ENCODE measurements at regions not wholly inside any gene's neighbourhood (a gene's known extent, or its start where the extent isn't known, plus 50 kb on each side); places are given as distances from the start of the nearest gene placed in this dataset.

- Histone ChIP-seq H3K27me3 (no peaks in the 10 kb centered on the region), H3K27ac (no peak overlapping the region), H3K4me3 (no peak overlapping the region), H3K9me3 (no peaks in the 10 kb centered on the region), H3K4me1 (no peaks in the 10 kb centered on the region), H3K36me3 (no peaks in the 10 kb centered on the region)
- TF ChIP-seq POLR2AphosphoS5 (IDR thresholded peaks at IDR 0.05), result no peak
- no peak for TF ChIP-seq POLR2A (IDR thresholded peaks at IDR 0.05)
- TF ChIP-seq CTCF (IDR thresholded peaks at IDR 0.05), result no peak
- no peak for TF ChIP-seq EP300 (IDR thresholded peaks at IDR 0.05)
- 54% methylated on average over 5 of the region's 5 CpGs for WGBS
- DNase-seq (ENCODE audit: low spot score in 2 of 2), result no peak
These were observed 1159.7 kb downstream of the BCL11B start for GRCh38 chr14:98112194-98112780.

- WGBS, result 60% methylated on average over 3 of the region's 3 CpGs
These were observed 1157.7 kb downstream of the BCL11B start for GRCh38 chr14:98114122-98114895.

GRCh38 chr14:98114946-98115345 is 1157.1 kb downstream of the BCL11B start:
- H3K27me3 ChIP-seq, result no peaks in the 10 kb centered on the region
- H3K9me3 ChIP-seq, result no peaks in the 10 kb centered on the region
- H3K4me3 ChIP-seq, result no peak overlapping the region
- no peak overlapping the region for H3K27ac ChIP-seq
- no peaks in the 10 kb centered on the region for H3K36me3 ChIP-seq
- DNase-seq (ENCODE audit: low spot score in 2 of 2), result no peak
- H3K4me1 ChIP-seq, result no peaks in the 10 kb centered on the region
- TF ChIP-seq POLR2A (IDR thresholded peaks at IDR 0.05), result no peak
- TF ChIP-seq CTCF (IDR thresholded peaks at IDR 0.05), result no peak
- no peak for TF ChIP-seq EP300 (IDR thresholded peaks at IDR 0.05)
- TF ChIP-seq POLR2AphosphoS5 (IDR thresholded peaks at IDR 0.05), result no peak
- 67% methylated on average over 1 of the region's 1 CpG for WGBS

More at GRCh38 chr14:98114122-98114895, 1157.7 kb downstream of the BCL11B start:
- no peaks in the 10 kb centered on the region for H3K4me1 ChIP-seq
- no peaks in the 10 kb centered on the region for H3K27me3 ChIP-seq
- no peak overlapping the region for H3K4me3 ChIP-seq
- no peak for DNase-seq (ENCODE audit: low spot score in 2 of 2)
- no peaks in the 10 kb centered on the region for H3K9me3 ChIP-seq
- no peak overlapping the region for H3K27ac ChIP-seq
- no peaks in the 10 kb centered on the region for H3K36me3 ChIP-seq
- TF ChIP-seq POLR2AphosphoS5 (IDR thresholded peaks at IDR 0.05), result no peak
- no peak for TF ChIP-seq POLR2A (IDR thresholded peaks at IDR 0.05)

GRCh38 chr14:98118749-98119148 is 1153.2 kb downstream of the BCL11B start:
- Histone ChIP-seq H3K27me3 (no peaks in the 10 kb centered on the region), H3K9me3 (no peaks in the 10 kb centered on the region), H3K4me1 (no peaks in the 10 kb centered on the region), H3K4me3 (no peak overlapping the region), H3K36me3 (no peaks in the 10 kb centered on the region), H3K27ac (no peak overlapping the region)
- no peak for DNase-seq (ENCODE audit: low spot score in 2 of 2)
- TF ChIP-seq EP300 (IDR thresholded peaks at IDR 0.05) (no peak), POLR2AphosphoS5 (IDR thresholded peaks at IDR 0.05) (no peak), CTCF (IDR thresholded peaks at IDR 0.05) (no peak), POLR2A (IDR thresholded peaks at IDR 0.05) (no peak)

- H3K36me3 ChIP-seq, result no peaks in the 10 kb centered on the region
- DNase-seq (ENCODE audit: low spot score in 2 of 2), result no peak
- TF ChIP-seq EP300 (IDR thresholded peaks at IDR 0.05) (no peak), POLR2A (IDR thresholded peaks at IDR 0.05) (no peak), POLR2AphosphoS5 (IDR thresholded peaks at IDR 0.05) (no peak), CTCF (IDR thresholded peaks at IDR 0.05) (no peak)
- H3K27ac ChIP-seq, result no peak overlapping the region
- no peaks in the 10 kb centered on the region for H3K9me3 ChIP-seq
- 89% methylated on average over 3 of the region's 4 CpGs for WGBS
- no peaks in the 10 kb centered on the region for H3K4me1 ChIP-seq
- no peaks in the 10 kb centered on the region for H3K27me3 ChIP-seq
- no peak overlapping the region for H3K4me3 ChIP-seq
These were observed 1152.3 kb downstream of the BCL11B start for GRCh38 chr14:98119739-98120138.

All from suprapubic skin (tissue), 4 donors.